K562 (cell line): ENCODE measurements at regions not wholly inside any gene's neighbourhood (a gene's known extent, or its start where the extent isn't known, plus 50 kb on each side); places are given as distances from the start of the nearest gene placed in this dataset.

ENCODE experiments used
- ATAC-seq: fragments of 200-7000 bp; cut with Tn5 transposase; 3 replicates; pipeline ENCODE4 v1.9.1; 2020; ENCODE audit warnings: moderate library complexity
- BruUV-seq: library from RNA; stranded (reverse); fragments of 400-500 nt; replicated peaks from 2 replicates; lab custom pipeline; 2021; lab: Mats Ljungman, UMichigan
- CTCF ChIA-PET: fragments of 300-600 bp; formaldehyde crosslinking; extraction: SDS; loops from one replicate; lab custom pipeline; 2021; ENCODE audit warnings: low intra/inter-chr PET ratio; lab: Yijun Ruan, JAX
- POLR2A ChIA-PET: fragments of 300-600, 350-650 bp; sonication (Branson Sonifier 250); formaldehyde crosslinking; extraction: SDS; loops from one replicate; lab custom pipeline; 2021; ENCODE audit warnings: antibody characterized with exemption, inconsistent platforms; lab: Yijun Ruan, JAX
- DNase-seq, 4 experiments: peaks; one replicate each; pipeline versions ENCODE4 v3.0.0 to v3.0.0-alpha.2; 2011 to 2018; ENCODE audit warnings: low spot score in 3 of 4, mixed read lengths in 3 of 4; ENCODE audit errors: extremely low read depth in 1 of 4
- FAIRE-seq: peaks from 2 replicates; lab custom pipeline; 2011; peaks lifted over from hg19 to GRCh38; lab: Jason Lieb, UNC
- H2AFZ ChIP-seq: 2 replicates; pipeline ENCODE4 v1.6.0; 2011; ENCODE audit warnings: low read depth, low read length, control low read depth, inconsistent platforms
- H3K27ac ChIP-seq: fragments of 200-600 bp; 3 replicates; pipeline ENCODE4 v1.8.0; 2011; ENCODE audit warnings: low read depth, mild to moderate bottlenecking, control low read depth, inconsistent platforms, low read length, moderate library complexity, mixed read lengths; ENCODE audit errors: extremely low read depth
- H3K27me3 ChIP-seq, 2 experiments: fragments of 300-600 bp in 1 of 2; 2 replicates in 1 of 2; 3 replicates in 1 of 2; pipeline versions ENCODE4 v1.6.0 to v1.8.0; 2011; ENCODE audit warnings: inconsistent platforms in 2 of 2, low read length in 2 of 2, mild to moderate bottlenecking in 1 of 2, mixed read lengths in 1 of 2, moderate library complexity in 1 of 2; ENCODE audit not compliant: control insufficient read depth in 2 of 2, insufficient read depth in 2 of 2
- H3K36me3 ChIP-seq: fragments of 300-600 bp; 3 replicates; pipeline ENCODE4 v1.8.0; 2011; ENCODE audit warnings: mild to moderate bottlenecking, low read length, inconsistent platforms; ENCODE audit not compliant: control insufficient read depth, insufficient read depth
- H3K4me1 ChIP-seq, 2 experiments: fragments of 200-600 bp in 1 of 2; replicated peaks in 1 of 2; 2 replicates in 1 of 2; 3 replicates in 1 of 2; pipeline versions ENCODE4 v1.5.1 to v1.8.0; 2011; ENCODE audit warnings: inconsistent platforms in 2 of 2, low read length in 2 of 2, mild to moderate bottlenecking in 1 of 2, mixed read lengths in 1 of 2, moderate library complexity in 1 of 2; ENCODE audit not compliant: control insufficient read depth in 2 of 2, insufficient read depth in 2 of 2
- H3K4me2 ChIP-seq: 2 replicates; pipeline ENCODE4 v1.6.1; 2011; ENCODE audit warnings: low read length, control low read depth, inconsistent platforms, mixed read lengths; ENCODE audit not compliant: insufficient read depth
- H3K4me3 ChIP-seq: fragments of 200-600 bp; sonication (generic), shearing (Covaris generic); 2 replicates; pipeline ENCODE4 v1.5.1; 2016; ENCODE audit warnings: control low read depth, inconsistent platforms
- H3K79me2 ChIP-seq: fragments of 200-600 bp; 3 replicates; pipeline ENCODE4 v1.8.0; 2011; ENCODE audit warnings: low read length, inconsistent platforms; ENCODE audit not compliant: control insufficient read depth, insufficient read depth
- H3K9ac ChIP-seq, 2 experiments: 2 replicates each; pipeline versions ENCODE4 v1.6.0 to v1.6.1; 2011; ENCODE audit warnings: low read depth in 2 of 2, low read length in 2 of 2, control low read depth in 1 of 2, inconsistent platforms in 1 of 2, mild to moderate bottlenecking in 1 of 2, mixed read lengths in 1 of 2; ENCODE audit not compliant: insufficient read depth in 1 of 2
- H3K9me1 ChIP-seq: one replicate; pipeline ENCODE4 v1.6.0; 2011; ENCODE audit warnings: inconsistent platforms, mild to moderate bottlenecking, low read length, moderate library complexity; ENCODE audit not compliant: control insufficient read depth, insufficient read depth
- H3K9me3 ChIP-seq: replicated peaks from 2 replicates; pipeline ENCODE4 v1.5.1; 2011; ENCODE audit warnings: low read depth, low read length, inconsistent platforms; ENCODE audit not compliant: control insufficient read depth, insufficient read depth
- H4K20me1 ChIP-seq: replicated peaks from 2 replicates; pipeline ENCODE4 v1.6.1; 2011; ENCODE audit warnings: low read length, inconsistent platforms, mixed read lengths; ENCODE audit not compliant: control insufficient read depth, insufficient read depth
- SIRT6 ChIP-seq: IDR thresholded peaks from one replicate; pipeline ENCODE4 v1.6.1; 2012; ENCODE audit warnings: low read depth, mild to moderate bottlenecking, control low read depth, inconsistent platforms, low read length, moderate library complexity
- ZNF766 ChIP-seq: fragments of 200-800 bp; sonication (Bioruptor generic); conservative IDR thresholded peaks from 2 replicates; pipeline ENCODE4 v1.6.1; 2016; ENCODE audit warnings: missing genetic modification characterization, missing compliant biosample characterization
- WGBS: fragments of 100-300 bp; shearing (Covaris generic); methylation state at CpG from one replicate; pipeline ENCODE4 v1.1.6; 2016; ENCODE audit warnings: low coverage, mixed read lengths; ENCODE audit not compliant: insufficient coverage; ENCODE audit errors: missing lambda C conversion rate; 5-methylcytosine and 5-hydroxymethylcytosine counted together
- in situ Hi-C: fragments of 300-500 bp; cut with MboI; formaldehyde crosslinking; loops from 4 replicates; pipeline ENCODE4 v1.15.0; 2018; ENCODE audit warnings: inconsistent platforms, mixed read lengths
- intact Hi-C: fragments of 100-400 bp; cut with micrococcal nuclease; formaldehyde crosslinking; loops from 2 replicates; pipeline ENCODE4 v1.14.2; 2022
- TF ChIP-seq, protein P1 (sequence below): fragments of 450-650 bp; IDR thresholded peaks from 2 replicates; pipeline ENCODE4 v1.6.1; 2016; ENCODE audit warnings: missing biosample characterization, missing genetic modification characterization
- TF ChIP-seq, protein P2 (sequence below): fragments of 450-650 bp; IDR thresholded peaks from 2 replicates; pipeline ENCODE4 v1.6.1; 2018; ENCODE audit warnings: mild to moderate bottlenecking, low read depth; ENCODE audit not compliant: partially characterized antibody
- TF ChIP-seq, protein P3 (sequence below), 2 experiments: IDR thresholded peaks; 2 replicates each; pipeline ENCODE4 v1.6.1; 2012; ENCODE audit warnings: improper control_type of control experiment in 2 of 2, low read depth in 2 of 2, low read length in 2 of 2, borderline replicate concordance in 1 of 2
- TF ChIP-seq, protein P4 (sequence below): sonication (generic); formaldehyde crosslinking; IDR thresholded peaks from 2 replicates; pipeline ENCODE4 v1.8.0; 2023; ENCODE audit warnings: mild to moderate bottlenecking, missing genetic modification reagents

DNA sequence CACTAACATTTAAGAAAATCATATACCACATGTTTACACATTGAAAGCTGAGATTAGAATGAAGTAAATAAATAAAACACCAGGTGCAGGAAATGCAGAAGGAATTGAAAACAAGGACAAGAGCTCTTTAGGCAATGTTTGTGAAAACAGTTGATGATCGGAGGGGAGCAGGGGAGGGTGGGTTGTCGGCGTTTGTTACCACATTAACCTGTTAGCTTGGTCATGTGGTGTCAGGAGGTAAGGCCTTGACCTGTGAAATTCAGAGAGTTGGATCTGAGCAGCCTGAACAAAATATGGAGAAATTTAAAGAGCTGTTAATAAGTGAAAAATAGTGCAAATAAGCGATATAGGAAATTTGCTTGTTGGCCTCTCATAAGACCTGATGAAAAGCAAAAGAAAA, 759.9 kb downstream of the PDHA2 start:
- CTCF ChIA-PET: no interaction called here

More for the DNA sequence above, 759.9 kb downstream of the PDHA2 start:
- intact Hi-C loops: no loop called here
- Histone ChIP-seq H3K9me1 (no peaks in the 10 kb centered on the region), H3K4me1 (no peaks in the 10 kb centered on the region), H3K27me3 (no peaks in the 10 kb centered on the region), H2AFZ (no peak overlapping the region), H3K79me2 (no peaks in the 10 kb centered on the region), H3K4me2 (no peak overlapping the region), H4K20me1 (no peaks in the 10 kb centered on the region), H3K9me3 (0 out of 2 replicates have a peak, but pooled peaks cover 1% of the 10 kb centered on the region), H3K36me3 (no peaks in the 10 kb centered on the region), H3K4me3 (no peak overlapping the region), H3K9ac (no peak overlapping the region), H3K27ac (no peak overlapping the region)
- DNase-seq (no peak), FAIRE-seq (no peak), ATAC-seq (no peak)
- POLR2A ChIA-PET: no interaction called here
- TF ChIP-seq ZNF766 (CRISPR knock-in tag): no peak
- TF ChIP-seq SIRT6: no peak
- TF ChIP-seq, protein P1, sequence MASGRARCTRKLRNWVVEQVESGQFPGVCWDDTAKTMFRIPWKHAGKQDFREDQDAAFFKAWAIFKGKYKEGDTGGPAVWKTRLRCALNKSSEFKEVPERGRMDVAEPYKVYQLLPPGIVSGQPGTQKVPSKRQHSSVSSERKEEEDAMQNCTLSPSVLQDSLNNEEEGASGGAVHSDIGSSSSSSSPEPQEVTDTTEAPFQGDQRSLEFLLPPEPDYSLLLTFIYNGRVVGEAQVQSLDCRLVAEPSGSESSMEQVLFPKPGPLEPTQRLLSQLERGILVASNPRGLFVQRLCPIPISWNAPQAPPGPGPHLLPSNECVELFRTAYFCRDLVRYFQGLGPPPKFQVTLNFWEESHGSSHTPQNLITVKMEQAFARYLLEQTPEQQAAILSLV: no peak
- TF ChIP-seq, protein P2, sequence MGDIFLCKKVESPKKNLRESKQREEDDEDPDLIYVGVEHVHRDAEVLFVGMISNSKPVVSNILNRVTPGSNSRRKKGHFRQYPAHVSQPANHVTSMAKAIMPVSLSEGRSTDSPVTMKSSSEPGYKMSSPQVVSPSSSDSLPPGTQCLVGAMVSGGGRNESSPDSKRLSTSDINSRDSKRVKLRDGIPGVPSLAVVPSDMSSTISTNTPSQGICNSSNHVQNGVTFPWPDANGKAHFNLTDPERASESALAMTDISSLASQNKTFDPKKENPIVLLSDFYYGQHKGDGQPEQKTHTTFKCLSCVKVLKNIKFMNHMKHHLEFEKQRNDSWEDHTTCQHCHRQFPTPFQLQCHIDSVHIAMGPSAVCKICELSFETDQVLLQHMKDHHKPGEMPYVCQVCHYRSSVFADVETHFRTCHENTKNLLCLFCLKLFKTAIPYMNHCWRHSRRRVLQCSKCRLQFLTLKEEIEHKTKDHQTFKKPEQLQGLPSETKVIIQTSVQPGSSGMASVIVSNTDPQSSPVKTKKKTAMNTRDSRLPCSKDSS: no peak
- TF ChIP-seq, protein P3, sequence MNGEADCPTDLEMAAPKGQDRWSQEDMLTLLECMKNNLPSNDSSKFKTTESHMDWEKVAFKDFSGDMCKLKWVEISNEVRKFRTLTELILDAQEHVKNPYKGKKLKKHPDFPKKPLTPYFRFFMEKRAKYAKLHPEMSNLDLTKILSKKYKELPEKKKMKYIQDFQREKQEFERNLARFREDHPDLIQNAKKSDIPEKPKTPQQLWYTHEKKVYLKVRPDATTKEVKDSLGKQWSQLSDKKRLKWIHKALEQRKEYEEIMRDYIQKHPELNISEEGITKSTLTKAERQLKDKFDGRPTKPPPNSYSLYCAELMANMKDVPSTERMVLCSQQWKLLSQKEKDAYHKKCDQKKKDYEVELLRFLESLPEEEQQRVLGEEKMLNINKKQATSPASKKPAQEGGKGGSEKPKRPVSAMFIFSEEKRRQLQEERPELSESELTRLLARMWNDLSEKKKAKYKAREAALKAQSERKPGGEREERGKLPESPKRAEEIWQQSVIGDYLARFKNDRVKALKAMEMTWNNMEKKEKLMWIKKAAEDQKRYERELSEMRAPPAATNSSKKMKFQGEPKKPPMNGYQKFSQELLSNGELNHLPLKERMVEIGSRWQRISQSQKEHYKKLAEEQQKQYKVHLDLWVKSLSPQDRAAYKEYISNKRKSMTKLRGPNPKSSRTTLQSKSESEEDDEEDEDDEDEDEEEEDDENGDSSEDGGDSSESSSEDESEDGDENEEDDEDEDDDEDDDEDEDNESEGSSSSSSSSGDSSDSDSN (IDR thresholded peaks at IDR 0.05; ENCODE audit: borderline replicate concordance in 1 of 2, low read depth in 2 of 2, low read length in 2 of 2): no peak
- TF ChIP-seq, protein P4, sequence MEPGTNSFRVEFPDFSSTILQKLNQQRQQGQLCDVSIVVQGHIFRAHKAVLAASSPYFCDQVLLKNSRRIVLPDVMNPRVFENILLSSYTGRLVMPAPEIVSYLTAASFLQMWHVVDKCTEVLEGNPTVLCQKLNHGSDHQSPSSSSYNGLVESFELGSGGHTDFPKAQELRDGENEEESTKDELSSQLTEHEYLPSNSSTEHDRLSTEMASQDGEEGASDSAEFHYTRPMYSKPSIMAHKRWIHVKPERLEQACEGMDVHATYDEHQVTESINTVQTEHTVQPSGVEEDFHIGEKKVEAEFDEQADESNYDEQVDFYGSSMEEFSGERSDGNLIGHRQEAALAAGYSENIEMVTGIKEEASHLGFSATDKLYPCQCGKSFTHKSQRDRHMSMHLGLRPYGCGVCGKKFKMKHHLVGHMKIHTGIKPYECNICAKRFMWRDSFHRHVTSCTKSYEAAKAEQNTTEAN (CRISPR knock-in tag): no peak
- BruUV-seq: no TSS peak
- WGBS: 8% methylated on average over 2 of the region's 4 CpGs
- in situ Hi-C loops: no loop called here
